DMS 273 (cell line): ENCODE measurements at regions not wholly inside any gene's neighbourhood (a gene's known extent, or its start where the extent isn't known, plus 50 kb on each side); places are given as distances from the start of the nearest gene placed in this dataset.

Experiments
- DNase-seq: peaks from one replicate; lab custom pipeline; 2025; ENCODE audit not compliant: unreplicated experiment; lab: John Stamatoyannopoulos, UW

DNA sequence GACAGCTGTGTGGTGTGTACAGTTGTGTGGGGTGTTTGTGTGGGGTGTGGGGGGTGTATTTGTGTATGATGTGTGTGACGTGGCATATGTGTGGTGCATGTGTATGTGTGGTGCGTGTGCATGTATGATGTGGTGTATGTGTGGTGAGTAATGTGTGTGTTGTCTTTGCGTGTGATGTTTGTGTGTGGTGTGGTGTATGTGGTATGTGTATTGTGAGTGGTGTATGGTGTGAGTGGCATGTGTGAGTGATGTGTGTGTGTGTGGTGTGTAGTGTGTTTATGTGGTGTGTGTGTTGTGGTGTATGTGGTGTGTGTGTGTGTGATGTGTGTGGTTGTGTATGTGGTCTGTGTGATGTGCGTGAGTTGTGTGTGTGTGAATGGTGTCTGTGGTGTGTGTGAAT lies 191.1 kb downstream of the MELK start:
- no peak for DNase-seq

GRCh38 chr9:36764364-36765076 lies 191.8 kb downstream of the MELK start:
- DNase-seq = no peak

GRCh38 chr9:36765077-36765390 lies 192.3 kb downstream of the MELK start:
- no peak for DNase-seq

DNA sequence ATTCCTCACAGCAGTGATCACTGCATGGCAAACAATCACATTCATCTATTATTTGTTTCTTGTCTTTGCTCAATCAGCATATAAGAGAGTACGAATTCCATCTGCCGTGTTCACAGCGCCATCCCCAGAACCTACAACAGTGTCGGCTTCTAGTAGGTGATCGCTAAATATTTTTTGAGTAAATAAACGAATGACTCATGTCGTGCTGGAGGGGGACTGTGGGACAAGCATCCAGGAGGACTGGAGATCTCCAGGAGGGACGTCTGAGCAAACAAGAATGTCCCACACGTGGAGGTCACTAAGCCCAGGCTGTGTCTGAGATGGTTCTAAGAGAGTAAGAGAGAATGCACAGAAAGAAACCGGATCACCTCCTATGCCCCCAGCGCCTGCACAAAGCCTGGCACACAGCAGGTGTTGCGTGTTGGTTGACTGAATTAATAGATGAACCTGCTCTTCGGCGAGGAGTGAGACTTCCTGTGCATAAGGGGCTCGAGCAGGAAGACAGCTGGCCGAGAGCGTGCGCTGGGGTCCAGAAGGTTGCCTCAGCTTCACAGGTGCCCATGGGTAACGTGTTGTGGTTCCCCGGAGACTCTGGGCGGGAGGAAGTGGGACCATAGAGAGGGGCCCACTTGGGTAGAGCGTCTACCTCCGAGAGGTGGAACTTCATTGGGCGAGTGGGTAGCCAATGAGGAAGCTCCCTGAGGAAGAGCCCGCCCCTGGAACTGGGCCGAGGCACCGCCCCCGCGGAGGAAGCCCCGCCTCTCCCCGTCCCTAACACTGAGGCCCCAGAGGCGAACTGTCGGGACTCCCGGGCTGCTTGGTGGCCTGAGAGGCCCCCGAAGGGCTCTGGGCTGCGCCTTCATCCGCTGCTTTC lies 193.0 kb downstream of the MELK start:
- no peak for DNase-seq

- DNase-seq = no peak
Measured at GRCh38 chr9:36768677-36769076, 196.0 kb downstream of the MELK start.

DNA sequence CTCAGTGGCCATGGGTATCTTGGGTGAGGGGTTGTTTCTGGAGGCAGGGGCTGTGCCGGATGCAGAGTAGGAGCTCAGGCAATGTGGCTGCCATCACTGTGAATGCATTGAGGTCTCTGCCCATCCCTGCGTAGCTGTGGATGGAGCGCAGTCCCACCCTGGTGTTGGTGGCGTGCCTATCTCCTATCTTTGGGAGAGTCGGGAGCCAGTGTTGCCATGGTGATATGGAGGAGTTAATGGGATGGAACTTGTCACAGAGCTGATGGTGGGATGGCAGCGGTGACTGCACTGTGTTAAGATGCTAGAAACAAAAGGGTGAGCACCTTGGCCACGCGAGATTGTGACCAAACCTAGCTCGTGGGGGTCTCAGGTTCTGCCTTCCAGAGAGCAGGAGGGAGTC lies 197.3 kb downstream of the MELK start:
- DNase-seq = no peak

- DNase-seq = peak; percentile 31
Measured at GRCh38 chr9:36772449-36773403, 200.0 kb downstream of the MELK start.

DNA sequence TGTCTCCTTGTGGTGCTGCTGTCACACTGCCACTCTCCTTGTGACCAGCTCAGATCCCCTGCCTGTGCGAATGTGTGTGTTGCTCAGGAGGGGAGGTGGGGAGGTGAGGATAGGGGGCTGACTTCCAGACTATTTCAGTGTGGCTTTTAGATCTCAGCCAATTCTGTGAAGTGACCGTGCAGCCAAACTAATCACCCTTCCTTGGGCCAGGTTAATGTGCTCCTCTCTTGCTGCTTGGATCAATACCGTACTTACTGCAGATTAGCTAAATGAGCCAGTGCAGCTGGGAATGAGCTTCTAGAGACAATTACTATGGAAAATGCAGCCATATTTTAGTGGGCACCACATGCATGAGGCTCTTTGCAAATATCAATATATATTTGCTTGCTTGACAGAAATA lies 206.0 kb downstream of the MELK start:
- DNase-seq = no peak

- no peak for DNase-seq
Measured at GRCh38 chr9:36779582-36779981, 206.9 kb downstream of the MELK start.

GRCh38 chr9:36780186-36780585 lies 207.5 kb downstream of the MELK start:
- DNase-seq = no peak

GRCh38 chr9:36781533-36781932 lies 208.8 kb downstream of the MELK start:
- DNase-seq = no peak
